Lung microvascular endothelial cell (primary cell): ENCODE measurements at regions not wholly inside any gene's neighbourhood (a gene's known extent, or its start where the extent isn't known, plus 50 kb on each side); places are given as distances from the start of the nearest gene placed in this dataset.
"Not testable (repeated sequence)": the region's sequence is repeated elsewhere in the genome, so short reads cannot be mapped to it uniquely, and the experiment has no call there.

Experiments used
- DNase-seq, 2 donors: peaks; one replicate each; pipeline versions ENCODE4 v3.0.0 to v3.0.0-alpha.2; 2010; ENCODE audit warnings: low read depth in 2 of 2

- no peak for DNase-seq
Observed at GRCh38 chr12:131213896-131214442, 260.3 kb downstream of the ADGRD1 start.

GRCh38 chr12:131214936-131215335 is 261.2 kb downstream of the ADGRD1 start:
- DNase-seq = not testable (repeated sequence)

- DNase-seq = not testable (repeated sequence)
Observed at GRCh38 chr12:131216587-131216986, 262.9 kb downstream of the ADGRD1 start.

- no peak for DNase-seq
Observed at GRCh38 chr12:131217024-131217586, 263.4 kb downstream of the ADGRD1 start.

- no peak for DNase-seq
Observed at GRCh38 chr12:131218026-131218922, 264.6 kb downstream of the ADGRD1 start.

GRCh38 chr12:131218923-131219669 is 265.4 kb downstream of the ADGRD1 start:
- no peak for DNase-seq

GRCh38 chr12:131219670-131220330 is 266.1 kb downstream of the ADGRD1 start:
- DNase-seq = no peak

GRCh38 chr12:131220331-131220685 is 266.6 kb downstream of the ADGRD1 start:
- DNase-seq = no peak

- DNase-seq = no peak
Observed at GRCh38 chr12:131221061-131221956, 267.6 kb downstream of the ADGRD1 start.

- no peak for DNase-seq
Observed at GRCh38 chr12:131221957-131222328, 268.2 kb downstream of the ADGRD1 start.

- peak in 1 of 2 donors; percentile 21 for DNase-seq
Observed at GRCh38 chr12:131222329-131223139, 268.8 kb downstream of the ADGRD1 start.

GRCh38 chr12:131223171-131223761 is 269.6 kb downstream of the ADGRD1 start:
- DNase-seq = no peak

GRCh38 chr12:131223791-131224225 is 270.1 kb downstream of the ADGRD1 start:
- no peak for DNase-seq

GRCh38 chr12:131224226-131225065 is 270.7 kb downstream of the ADGRD1 start:
- DNase-seq = not testable (repeated sequence)

- not testable (repeated sequence) for DNase-seq
Observed at GRCh38 chr12:131225066-131225380, 271.3 kb downstream of the ADGRD1 start.

GRCh38 chr12:131226345-131227265 is 272.9 kb downstream of the ADGRD1 start:
- no peak for DNase-seq

- not testable (repeated sequence) for DNase-seq
Observed at GRCh38 chr12:131227641-131228040, 273.9 kb downstream of the ADGRD1 start.
